Right lobe of liver (tissue), 4 donors: ENCODE measurements at regions not wholly inside any gene's neighbourhood (a gene's known extent, or its start where the extent isn't known, plus 50 kb on each side); places are given as distances from the start of the nearest gene placed in this dataset.

Experiments used
- CTCF ChIP-seq, 4 donors: fragments of 200-600 bp in 3 of 4; fragments of 450-650 bp in 1 of 4; IDR thresholded peaks; one replicate each; pipeline versions ENCODE4 v1.5.1 to v1.8.0; 2016 to 2022; ENCODE audit warnings: antibody characterized with exemption in 4 of 4, mild to moderate bottlenecking in 2 of 4
- POLR2A ChIP-seq: fragments of 450-650 bp; IDR thresholded peaks from one replicate; pipeline ENCODE4 v1.6.1; 2017; ENCODE audit warnings: antibody characterized with exemption, mild to moderate bottlenecking
- donor health status: DM: no; HTN: no; CAD: no.
- donor health status: DM: no; HTN: no; CAD: no.
- donor health status: DM: no; HTN: yes; CAD: no.

- TF ChIP-seq CTCF (IDR thresholded peaks at IDR 0.05) (no peak), POLR2A (no peak)
These were observed 786.9 kb upstream of the SEMA6D start for GRCh38 chr15:46930426-46930825.
